Stimulated activated naive B cell treated with anti-CD40 and anti-IgM and Interleukin-4, amounts not matched to agents 10 μg/mL and 1 μg/mL and 100 μg/mL, for 72 hours (primary cell): ENCODE measurements at regions not wholly inside any gene's neighbourhood (a gene's known extent, or its start where the extent isn't known, plus 50 kb on each side); places are given as distances from the start of the nearest gene placed in this dataset.

Experiments used
- ATAC-seq, 2 donors: fragments of 150-1000 bp; cut with Tn5 transposase; replicated peaks; 2 replicates each; pipeline ENCODE4 v1.10.0; 2021; ENCODE audit warnings: moderate library complexity in 1 of 2
- DNase-seq: peaks from one replicate; pipeline ENCODE4 v3.0.0; 2021
- H3K27ac Mint-ChIP-seq: one replicate; pipeline ENCODE4 v1.8.0; 2022; ENCODE audit warnings: mild to moderate bottlenecking, mixed read lengths
- H3K27me3 Mint-ChIP-seq, 2 donors: one replicate each; pipeline ENCODE4 v1.8.0; 2022; ENCODE audit warnings: mixed read lengths in 2 of 2
- H3K36me3 Mint-ChIP-seq, 2 donors: one replicate each; pipeline ENCODE4 v1.8.0; 2022; ENCODE audit warnings: mixed read lengths in 2 of 2, mild to moderate bottlenecking in 1 of 2
- H3K4me1 Mint-ChIP-seq, 2 donors: one replicate each; pipeline ENCODE4 v1.8.0; 2022; ENCODE audit warnings: mixed read lengths in 2 of 2, mild to moderate bottlenecking in 1 of 2
- H3K4me3 Mint-ChIP-seq, 2 donors: one replicate each; pipeline ENCODE4 v1.8.0; 2022; ENCODE audit warnings: mild to moderate bottlenecking in 2 of 2, mixed read lengths in 2 of 2, moderate library complexity in 1 of 2
- H3K9me3 Mint-ChIP-seq, 2 donors: one replicate each; pipeline ENCODE4 v1.8.0; 2022; ENCODE audit warnings: mixed read lengths in 2 of 2, mild to moderate bottlenecking in 1 of 2

DNA sequence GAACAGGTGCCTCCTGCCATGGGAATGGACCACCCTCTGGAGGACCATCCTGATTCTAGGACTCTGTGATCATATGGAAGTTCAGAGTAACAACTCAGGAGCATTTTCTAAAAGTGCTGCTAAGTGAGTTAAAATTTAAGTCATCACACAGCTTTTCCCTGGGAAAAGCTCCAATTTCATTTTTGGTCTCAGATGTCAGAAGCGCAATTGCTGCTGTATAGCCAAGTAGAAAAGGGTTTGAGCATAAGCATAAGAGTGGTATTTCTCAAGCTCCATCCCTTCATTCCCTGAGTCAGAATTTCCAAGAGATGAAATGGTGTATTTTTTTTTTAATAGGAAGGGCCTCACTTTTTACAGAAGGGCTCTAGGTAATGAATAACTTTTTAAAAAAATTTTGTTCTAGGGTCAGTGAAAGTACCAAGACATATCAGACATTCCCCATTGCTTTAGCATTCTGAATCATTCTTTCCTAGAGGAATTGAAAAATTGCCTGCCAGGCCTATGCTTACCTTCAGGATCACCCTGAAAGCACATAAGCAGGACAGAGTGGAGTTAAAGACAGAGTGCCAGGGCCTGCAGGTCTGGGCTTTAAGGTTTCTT is 564.5 kb upstream of the ISX start:
- Mint-ChIP-seq H3K4me3 (no peak overlapping the region), H3K27ac (no peak overlapping the region), H3K36me3 (no peaks in the 10 kb centered on the region), H3K27me3 (peaks cover 3 to 8% of the 10 kb centered on the region in 2 donors), H3K4me1 (no peaks in the 10 kb centered on the region), H3K9me3 (peaks cover 0 to 9% of the 10 kb centered on the region in 2 donors)
- ATAC-seq (no peak), DNase-seq (no peak)

- Mint-ChIP-seq H3K27ac (no peak overlapping the region), H3K4me3 (no peak overlapping the region), H3K4me1 (no peaks in the 10 kb centered on the region), H3K36me3 (no peaks in the 10 kb centered on the region), H3K27me3 (peaks cover 3 to 8% of the 10 kb centered on the region in 2 donors), H3K9me3 (peaks cover 0 to 4% of the 10 kb centered on the region in 2 donors)
- ATAC-seq, result no peak
- no peak for DNase-seq
Measured at GRCh38 chr22:34502821-34503220, 563.1 kb upstream of the ISX start.

DNA sequence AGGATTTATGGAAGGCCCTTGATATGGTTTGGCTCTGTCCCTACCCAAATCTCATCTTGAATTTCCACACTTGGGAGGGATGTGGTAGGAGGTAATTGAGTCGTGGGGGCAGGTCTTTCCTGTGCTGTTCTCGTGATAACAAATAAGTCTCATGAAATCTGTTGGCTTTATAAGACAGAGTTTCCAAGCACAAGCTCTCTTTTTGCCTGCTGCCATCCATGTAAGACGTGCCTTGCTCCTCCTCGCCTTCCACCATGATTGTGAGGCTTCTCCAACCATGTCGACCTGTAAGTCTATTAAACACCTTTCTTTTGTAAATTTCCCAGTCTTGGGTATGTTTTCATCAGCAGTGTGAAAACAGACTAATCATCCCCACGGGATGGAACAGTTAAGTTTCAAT is 557.2 kb upstream of the ISX start:
- DNase-seq (no peak), ATAC-seq (no peak)
- H3K9me3 Mint-ChIP-seq, result peaks cover 5 to 9% of the 10 kb centered on the region in 2 donors
- H3K27me3 Mint-ChIP-seq, result peaks cover 0 to 3% of the 10 kb centered on the region in 2 donors
- H3K4me3 Mint-ChIP-seq, result no peak overlapping the region
- no peak overlapping the region for H3K27ac Mint-ChIP-seq
- H3K36me3 Mint-ChIP-seq, result no peaks in the 10 kb centered on the region
- H3K4me1 Mint-ChIP-seq, result no peaks in the 10 kb centered on the region

DNA sequence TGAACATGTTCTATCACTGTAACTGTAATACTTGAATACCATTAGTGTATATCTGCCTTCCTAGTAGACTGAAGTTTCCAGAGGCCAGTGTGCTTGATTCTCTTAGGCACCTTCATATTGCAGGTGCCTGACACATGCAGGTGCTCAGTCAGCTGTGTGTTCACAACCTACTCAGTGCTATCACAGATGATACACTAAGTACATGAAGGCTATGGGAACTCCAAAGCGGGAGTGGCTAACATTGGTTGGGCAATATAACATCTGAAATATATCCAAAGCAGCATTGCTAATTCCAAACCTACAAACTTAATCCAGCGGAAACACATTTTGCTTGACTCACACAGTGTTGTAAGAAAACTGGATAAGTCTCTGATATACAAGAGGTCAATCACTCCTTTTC is 539.3 kb upstream of the ISX start:
- H3K27ac Mint-ChIP-seq, result no peak overlapping the region
- ATAC-seq, result no peak
- no peak for DNase-seq
- no peaks in the 10 kb centered on the region for H3K27me3 Mint-ChIP-seq
- no peaks in the 10 kb centered on the region for H3K4me1 Mint-ChIP-seq
- no peaks in the 10 kb centered on the region for H3K36me3 Mint-ChIP-seq
- no peak overlapping the region for H3K4me3 Mint-ChIP-seq
- H3K9me3 Mint-ChIP-seq, result peaks cover 2 to 3% of the 10 kb centered on the region in 2 donors

DNA sequence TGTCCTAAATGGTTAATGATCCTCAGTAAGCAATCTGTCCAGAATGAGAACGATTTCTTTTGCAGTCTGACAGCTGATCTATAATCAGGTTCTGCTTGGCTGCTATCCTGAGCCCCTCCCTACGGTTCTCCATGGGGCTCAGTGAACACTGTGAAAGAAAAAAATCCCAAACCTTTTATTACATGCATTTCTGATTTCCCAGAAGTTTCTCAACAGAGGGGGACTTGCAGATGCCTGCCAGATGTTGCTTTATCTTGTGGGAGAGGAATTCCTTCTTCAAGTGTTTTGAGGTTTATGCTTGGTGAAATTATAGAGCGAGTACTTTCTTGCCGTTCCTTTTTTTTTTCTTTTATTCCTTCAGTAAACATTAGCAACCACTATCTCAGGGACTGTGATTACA is 531.9 kb upstream of the ISX start:
- ATAC-seq, result no peak
- DNase-seq, result no peak
- peaks cover 0 to 1% of the 10 kb centered on the region in 2 donors for H3K4me1 Mint-ChIP-seq
- H3K36me3 Mint-ChIP-seq, result no peaks in the 10 kb centered on the region
- peaks cover 2 to 7% of the 10 kb centered on the region in 2 donors for H3K9me3 Mint-ChIP-seq
- no peak overlapping the region for H3K27ac Mint-ChIP-seq
- H3K4me3 Mint-ChIP-seq, result no peak overlapping the region
- H3K27me3 Mint-ChIP-seq, result peaks cover 0 to 4% of the 10 kb centered on the region in 2 donors

GRCh38 chr22:34567367-34567766 is 498.6 kb upstream of the ISX start:
- Mint-ChIP-seq H3K27ac (no peak overlapping the region), H3K36me3 (no peaks in the 10 kb centered on the region), H3K27me3 (no peaks in the 10 kb centered on the region), H3K9me3 (peaks cover 0 to 3% of the 10 kb centered on the region in 2 donors), H3K4me3 (no peak overlapping the region), H3K4me1 (no peaks in the 10 kb centered on the region)
- ATAC-seq (no peak), DNase-seq (no peak)

DNA sequence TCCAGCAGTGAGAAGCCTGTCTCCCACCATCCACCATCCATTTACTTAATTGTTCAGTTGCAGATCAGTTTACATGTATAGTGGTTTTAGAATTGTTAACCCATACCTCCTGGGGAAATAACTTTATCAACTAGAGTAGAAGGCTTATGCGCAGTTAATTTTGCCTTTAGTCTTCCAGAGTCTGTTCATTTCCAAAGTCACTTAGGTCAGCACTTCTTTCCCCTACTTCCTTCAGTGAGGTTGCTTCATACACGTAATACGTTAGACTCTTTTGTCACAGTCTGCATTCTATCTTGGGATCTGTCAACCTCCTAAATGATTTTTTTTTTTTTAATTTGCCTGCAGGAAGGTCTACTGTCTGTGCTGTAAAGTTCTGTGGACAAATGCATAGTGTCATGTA is 495.6 kb upstream of the ISX start:
- H3K9me3 Mint-ChIP-seq, result peaks cover 0 to 3% of the 10 kb centered on the region in 2 donors

GRCh38 chr22:34579519-34579918 is 486.4 kb upstream of the ISX start:
- Mint-ChIP-seq H3K9me3 (peaks cover 0 to 3% of the 10 kb centered on the region in 2 donors), H3K27ac (no peak overlapping the region), H3K36me3 (no peaks in the 10 kb centered on the region), H3K4me1 (no peaks in the 10 kb centered on the region), H3K27me3 (no peaks in the 10 kb centered on the region), H3K4me3 (no peak overlapping the region)
- no peak for ATAC-seq
- no peak for DNase-seq

More for the DNA sequence above, 495.6 kb upstream of the ISX start:
- no peaks in the 10 kb centered on the region for H3K36me3 Mint-ChIP-seq
- H3K4me3 Mint-ChIP-seq, result no peak overlapping the region
- no peak for DNase-seq
- H3K27ac Mint-ChIP-seq, result no peak overlapping the region
- ATAC-seq, result no peak
- no peaks in the 10 kb centered on the region for H3K27me3 Mint-ChIP-seq
- H3K4me1 Mint-ChIP-seq, result no peaks in the 10 kb centered on the region

DNA sequence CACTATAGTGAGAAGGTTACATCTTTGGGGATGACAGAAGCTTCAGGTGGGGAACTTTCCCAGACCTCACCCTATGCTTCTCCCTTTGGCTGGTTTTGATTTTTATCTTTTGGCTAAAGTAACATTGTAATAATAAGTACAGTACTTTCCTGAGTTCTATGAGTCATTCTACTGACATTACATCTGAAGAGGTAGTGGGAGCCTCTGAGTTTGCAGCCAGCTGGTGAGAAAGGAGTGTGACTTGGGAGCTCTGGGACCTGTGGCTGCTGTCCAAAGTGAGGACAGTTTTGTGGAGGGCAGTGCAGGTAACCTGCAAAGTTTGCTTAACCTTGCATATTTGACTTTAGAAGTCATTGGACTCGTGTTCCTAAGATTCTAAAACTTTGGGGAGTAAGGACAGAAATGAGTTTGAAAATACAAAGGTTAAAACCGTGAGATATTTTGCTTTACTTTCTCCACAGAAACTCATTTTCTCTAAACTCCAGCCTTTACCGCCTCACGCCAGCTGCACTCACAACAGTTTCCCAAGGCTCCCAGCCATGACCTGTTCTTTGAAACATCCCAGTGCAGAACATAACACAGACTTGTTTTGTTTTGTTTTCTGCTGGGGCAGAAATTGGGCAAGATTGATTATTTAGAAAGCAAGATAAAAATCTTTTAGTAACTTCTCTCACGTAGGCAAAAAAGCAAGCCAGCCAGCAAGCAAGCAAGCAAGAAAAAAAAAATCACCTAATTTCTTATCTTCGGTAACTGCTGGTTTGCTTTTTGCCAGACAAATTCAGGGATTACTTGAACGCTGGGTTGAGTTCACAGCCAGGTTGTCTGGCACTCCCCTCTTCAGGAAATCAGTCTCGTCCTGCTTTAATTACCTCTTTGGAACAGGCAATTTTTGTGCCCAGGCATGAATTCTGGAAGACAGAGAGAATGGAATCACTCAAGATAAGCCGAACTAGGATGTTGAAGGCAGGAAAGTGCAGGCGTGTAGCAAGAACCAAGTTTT is 478.3 kb upstream of the ISX start:
- no peak overlapping the region for H3K27ac Mint-ChIP-seq
- no peaks in the 10 kb centered on the region for H3K4me1 Mint-ChIP-seq
- peaks cover 0 to 3% of the 10 kb centered on the region in 2 donors for H3K9me3 Mint-ChIP-seq
- H3K4me3 Mint-ChIP-seq, result no peak overlapping the region
- no peaks in the 10 kb centered on the region for H3K27me3 Mint-ChIP-seq
- DNase-seq, result no peak
- ATAC-seq, result no peak
- no peaks in the 10 kb centered on the region for H3K36me3 Mint-ChIP-seq

DNA sequence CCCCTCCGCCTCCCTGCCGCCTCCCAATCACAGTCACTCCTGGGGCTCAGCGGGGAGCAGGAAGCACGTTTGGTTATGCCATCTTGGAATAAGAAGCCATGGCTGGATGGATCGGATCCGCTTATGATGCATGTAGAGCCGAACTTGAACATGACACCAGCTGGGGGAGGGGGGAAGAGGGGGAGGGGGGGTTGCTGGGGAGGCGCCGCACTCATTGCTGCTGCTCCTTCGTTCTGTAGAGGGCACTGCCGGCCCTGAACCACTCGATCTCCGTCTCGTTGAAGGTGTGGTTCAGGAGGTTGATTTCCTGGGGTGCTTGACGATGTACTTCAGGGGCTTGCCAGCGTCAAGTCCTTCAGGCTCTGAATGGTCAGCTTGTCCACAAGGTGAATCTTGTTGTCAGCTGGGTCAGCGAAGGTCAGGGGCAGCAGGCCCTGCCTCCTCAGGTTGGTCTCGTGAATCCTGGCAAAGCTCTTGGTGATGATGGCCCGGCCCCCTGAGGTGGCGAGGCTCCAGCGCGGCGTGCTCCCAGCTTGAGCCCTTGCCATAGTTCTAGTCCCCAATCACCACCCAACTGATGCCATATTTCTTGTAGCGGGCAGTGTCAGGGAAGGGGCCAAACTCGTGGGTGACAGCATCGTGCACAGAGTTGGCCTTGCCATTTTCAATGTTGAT is 476.9 kb upstream of the ISX start:
- Mint-ChIP-seq H3K27me3 (no peaks in the 10 kb centered on the region), H3K36me3 (no peaks in the 10 kb centered on the region), H3K27ac (no peak overlapping the region), H3K9me3 (peaks cover 0 to 3% of the 10 kb centered on the region in 2 donors), H3K4me3 (no peak overlapping the region), H3K4me1 (no peaks in the 10 kb centered on the region)
- ATAC-seq, result no peak
- DNase-seq, result no peak

- no peaks in the 10 kb centered on the region for H3K4me1 Mint-ChIP-seq
- no peaks in the 10 kb centered on the region for H3K27me3 Mint-ChIP-seq
- H3K4me3 Mint-ChIP-seq, result no peak overlapping the region
- no peak overlapping the region for H3K27ac Mint-ChIP-seq
- ATAC-seq (no peak), DNase-seq (no peak)
- H3K36me3 Mint-ChIP-seq, result no peaks in the 10 kb centered on the region
- H3K9me3 Mint-ChIP-seq, result peaks cover 3 to 4% of the 10 kb centered on the region in 2 donors
Measured at GRCh38 chr22:34592123-34592740, 473.7 kb upstream of the ISX start.

DNA sequence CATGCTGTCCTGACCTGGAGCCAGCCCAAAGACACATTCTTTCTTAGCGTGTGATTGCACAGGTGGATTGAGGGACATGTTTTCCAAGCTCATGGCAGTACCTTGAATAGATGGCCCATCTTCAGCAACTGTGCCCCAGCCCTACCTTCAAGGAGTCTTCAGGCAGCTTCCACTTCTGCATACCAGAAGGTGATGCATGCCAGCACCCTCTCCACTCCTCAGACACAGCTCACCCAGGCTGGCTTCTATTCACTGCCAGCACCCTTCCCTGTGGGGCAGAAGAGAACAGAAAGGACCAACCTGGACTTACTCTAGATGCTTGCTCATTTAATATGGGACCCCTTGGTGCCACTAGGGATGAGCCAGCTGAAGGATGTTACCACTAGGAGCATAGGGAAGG is 466.4 kb upstream of the ISX start:
- H3K27me3 Mint-ChIP-seq, result no peaks in the 10 kb centered on the region
- H3K27ac Mint-ChIP-seq, result no peak overlapping the region
- DNase-seq (no peak), ATAC-seq (no peak)
- H3K9me3 Mint-ChIP-seq, result peaks cover 1 to 4% of the 10 kb centered on the region in 2 donors
- no peaks in the 10 kb centered on the region for H3K36me3 Mint-ChIP-seq
- no peaks in the 10 kb centered on the region for H3K4me1 Mint-ChIP-seq
- no peak overlapping the region for H3K4me3 Mint-ChIP-seq

- no peak for DNase-seq
- ATAC-seq, result no peak
- Mint-ChIP-seq H3K4me3 (no peak overlapping the region), H3K27ac (no peak overlapping the region), H3K9me3 (no peaks in the 10 kb centered on the region), H3K36me3 (no peaks in the 10 kb centered on the region), H3K27me3 (no peaks in the 10 kb centered on the region), H3K4me1 (no peaks in the 10 kb centered on the region)
Measured at GRCh38 chr22:34604312-34604711, 461.6 kb upstream of the ISX start.

- no peak overlapping the region for H3K4me3 Mint-ChIP-seq
- H3K27ac Mint-ChIP-seq, result no peak overlapping the region
- H3K36me3 Mint-ChIP-seq, result no peaks in the 10 kb centered on the region
- H3K9me3 Mint-ChIP-seq, result peaks cover 0 to 3% of the 10 kb centered on the region in 2 donors
- ATAC-seq (no peak), DNase-seq (no peak)
- H3K27me3 Mint-ChIP-seq, result no peaks in the 10 kb centered on the region
- no peaks in the 10 kb centered on the region for H3K4me1 Mint-ChIP-seq
Measured at GRCh38 chr22:34608106-34608505, 457.9 kb upstream of the ISX start.
